ENCODE measurements at regions not wholly inside any gene's neighbourhood (a gene's known extent, or its start where the extent isn't known, plus 50 kb on each side); places are given as distances from the start of the nearest gene placed in this dataset.

DNA sequence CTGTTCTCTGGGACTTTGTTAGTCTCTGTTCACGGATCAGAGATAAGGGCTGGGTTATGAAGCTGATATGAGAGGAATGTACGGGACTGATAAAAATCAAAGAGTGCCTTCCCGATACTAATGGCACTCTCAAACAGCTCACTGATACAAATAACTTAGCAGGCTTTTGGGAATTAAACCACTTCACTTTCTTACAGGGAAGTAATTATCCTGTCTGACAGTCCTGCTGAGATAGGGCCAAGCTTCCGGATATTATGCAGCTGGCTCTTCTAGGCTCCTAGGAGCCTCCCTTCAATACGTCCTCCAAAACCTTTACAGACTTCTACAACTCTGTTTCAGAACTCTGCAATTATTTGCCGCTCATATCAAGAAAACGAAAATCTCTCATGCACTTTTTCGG lies 418.0 kb downstream of the NLGN4X start (continued):
- TF ChIP-seq, protein P1, sequence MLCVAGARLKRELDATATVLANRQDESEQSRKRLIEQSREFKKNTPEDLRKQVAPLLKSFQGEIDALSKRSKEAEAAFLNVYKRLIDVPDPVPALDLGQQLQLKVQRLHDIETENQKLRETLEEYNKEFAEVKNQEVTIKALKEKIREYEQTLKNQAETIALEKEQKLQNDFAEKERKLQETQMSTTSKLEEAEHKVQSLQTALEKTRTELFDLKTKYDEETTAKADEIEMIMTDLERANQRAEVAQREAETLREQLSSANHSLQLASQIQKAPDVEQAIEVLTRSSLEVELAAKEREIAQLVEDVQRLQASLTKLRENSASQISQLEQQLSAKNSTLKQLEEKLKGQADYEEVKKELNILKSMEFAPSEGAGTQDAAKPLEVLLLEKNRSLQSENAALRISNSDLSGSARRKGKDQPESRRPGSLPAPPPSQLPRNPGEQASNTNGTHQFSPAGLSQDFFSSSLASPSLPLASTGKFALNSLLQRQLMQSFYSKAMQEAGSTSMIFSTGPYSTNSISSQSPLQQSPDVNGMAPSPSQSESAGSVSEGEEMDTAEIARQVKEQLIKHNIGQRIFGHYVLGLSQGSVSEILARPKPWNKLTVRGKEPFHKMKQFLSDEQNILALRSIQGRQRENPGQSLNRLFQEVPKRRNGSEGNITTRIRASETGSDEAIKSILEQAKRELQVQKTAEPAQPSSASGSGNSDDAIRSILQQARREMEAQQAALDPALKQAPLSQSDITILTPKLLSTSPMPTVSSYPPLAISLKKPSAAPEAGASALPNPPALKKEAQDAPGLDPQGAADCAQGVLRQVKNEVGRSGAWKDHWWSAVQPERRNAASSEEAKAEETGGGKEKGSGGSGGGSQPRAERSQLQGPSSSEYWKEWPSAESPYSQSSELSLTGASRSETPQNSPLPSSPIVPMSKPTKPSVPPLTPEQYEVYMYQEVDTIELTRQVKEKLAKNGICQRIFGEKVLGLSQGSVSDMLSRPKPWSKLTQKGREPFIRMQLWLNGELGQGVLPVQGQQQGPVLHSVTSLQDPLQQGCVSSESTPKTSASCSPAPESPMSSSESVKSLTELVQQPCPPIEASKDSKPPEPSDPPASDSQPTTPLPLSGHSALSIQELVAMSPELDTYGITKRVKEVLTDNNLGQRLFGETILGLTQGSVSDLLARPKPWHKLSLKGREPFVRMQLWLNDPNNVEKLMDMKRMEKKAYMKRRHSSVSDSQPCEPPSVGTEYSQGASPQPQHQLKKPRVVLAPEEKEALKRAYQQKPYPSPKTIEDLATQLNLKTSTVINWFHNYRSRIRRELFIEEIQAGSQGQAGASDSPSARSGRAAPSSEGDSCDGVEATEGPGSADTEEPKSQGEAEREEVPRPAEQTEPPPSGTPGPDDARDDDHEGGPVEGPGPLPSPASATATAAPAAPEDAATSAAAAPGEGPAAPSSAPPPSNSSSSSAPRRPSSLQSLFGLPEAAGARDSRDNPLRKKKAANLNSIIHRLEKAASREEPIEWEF (CRISPR knock-in tag; IDR thresholded peaks at IDR 0.05) = no peak
- no peak for TF ChIP-seq POLR2AphosphoS2 (IDR thresholded peaks at IDR 0.05; ENCODE audit: low read length)
- TF ChIP-seq ZNF3 (CRISPR knock-in tag; IDR thresholded peaks at IDR 0.05) = no peak
- TF ChIP-seq TAF15 (IDR thresholded peaks at IDR 0.05; ENCODE audit: low read depth, low read length) = no peak

DNA sequence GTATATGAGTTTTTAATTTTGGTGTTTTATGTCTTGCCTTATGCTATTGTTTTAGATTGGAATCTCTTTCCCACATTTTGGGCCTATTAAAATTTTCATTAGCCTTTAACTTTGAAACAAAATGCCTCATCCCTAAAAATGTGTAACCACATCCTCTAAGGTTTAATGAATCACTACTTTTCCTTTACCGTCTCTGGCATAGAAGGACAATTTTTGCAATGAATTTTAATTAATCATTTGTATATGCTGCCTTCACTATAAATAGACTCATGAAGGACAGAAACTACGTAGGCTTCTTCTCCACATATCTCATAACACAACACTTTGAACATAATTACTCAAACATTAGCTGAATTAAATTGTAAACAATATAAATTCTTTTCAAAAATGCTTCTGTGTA lies 421.5 kb downstream of the NLGN4X start:
- 3% methylated on average over 2 of the region's 2 CpGs for WGBS (ENCODE audit: insufficient coverage, low coverage, missing lambda C conversion rate)
- no peak overlapping the region for H3K9ac ChIP-seq (ENCODE audit: insufficient read depth in 1 of 2, low read depth in 2 of 2, low read length in 2 of 2)
- H3K27me3 ChIP-seq (ENCODE audit: control insufficient read depth in 2 of 2, insufficient read depth in 2 of 2, low read length in 2 of 2) = no peaks in the 10 kb centered on the region
- no TSS peak for BruUV-seq (replicated peaks)
- ChIA-PET POLR2A (no interaction called here), CTCF (ENCODE audit: low intra/inter-chr PET ratio) (no interaction called here)
- DNase-seq (ENCODE audit: extremely low read depth in 1 of 4, low spot score in 3 of 4) (no peak), ATAC-seq (no peak), FAIRE-seq (no peak)
- H3K27ac ChIP-seq (ENCODE audit: extremely low read depth, low read depth, low read length) = no peak overlapping the region
- in situ Hi-C loops (cut with MboI) (no loop called here), intact Hi-C loops (cut with micrococcal nuclease) (no loop called here)
- H3K79me2 ChIP-seq (ENCODE audit: control insufficient read depth, insufficient read depth, low read length) = no peaks in the 10 kb centered on the region
- H3K36me3 ChIP-seq (ENCODE audit: control insufficient read depth, insufficient read depth, low read length) = no peaks in the 10 kb centered on the region
- no peaks in the 10 kb centered on the region for H3K4me1 ChIP-seq (replicated peaks in 1 of 2; ENCODE audit: control insufficient read depth in 2 of 2, insufficient read depth in 2 of 2, low read length in 2 of 2)
- no peak overlapping the region for H2AFZ ChIP-seq (ENCODE audit: low read depth, low read length)
- no peak overlapping the region for H3K4me2 ChIP-seq (ENCODE audit: insufficient read depth, low read length)
- TF ChIP-seq CHD4 (IDR thresholded peaks at IDR 0.05; ENCODE audit: insufficient read depth, insufficient replicate concordance, low read depth, low read length, poor library complexity, severe bottlenecking) (no peak), DACH1 (IDR thresholded peaks at IDR 0.05; ENCODE audit: partially characterized antibody) (no peak), XRCC4 (IDR thresholded peaks at IDR 0.05; ENCODE audit: extremely low read depth, insufficient read depth, insufficient read length) (no peak)
- TF ChIP-seq, protein P2, sequence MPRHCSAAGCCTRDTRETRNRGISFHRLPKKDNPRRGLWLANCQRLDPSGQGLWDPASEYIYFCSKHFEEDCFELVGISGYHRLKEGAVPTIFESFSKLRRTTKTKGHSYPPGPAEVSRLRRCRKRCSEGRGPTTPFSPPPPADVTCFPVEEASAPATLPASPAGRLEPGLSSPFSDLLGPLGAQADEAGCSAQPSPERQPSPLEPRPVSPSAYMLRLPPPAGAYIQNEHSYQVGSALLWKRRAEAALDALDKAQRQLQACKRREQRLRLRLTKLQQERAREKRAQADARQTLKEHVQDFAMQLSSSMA (CRISPR knock-in tag; IDR thresholded peaks at IDR 0.05) = no peak
- TF ChIP-seq, protein P3, sequence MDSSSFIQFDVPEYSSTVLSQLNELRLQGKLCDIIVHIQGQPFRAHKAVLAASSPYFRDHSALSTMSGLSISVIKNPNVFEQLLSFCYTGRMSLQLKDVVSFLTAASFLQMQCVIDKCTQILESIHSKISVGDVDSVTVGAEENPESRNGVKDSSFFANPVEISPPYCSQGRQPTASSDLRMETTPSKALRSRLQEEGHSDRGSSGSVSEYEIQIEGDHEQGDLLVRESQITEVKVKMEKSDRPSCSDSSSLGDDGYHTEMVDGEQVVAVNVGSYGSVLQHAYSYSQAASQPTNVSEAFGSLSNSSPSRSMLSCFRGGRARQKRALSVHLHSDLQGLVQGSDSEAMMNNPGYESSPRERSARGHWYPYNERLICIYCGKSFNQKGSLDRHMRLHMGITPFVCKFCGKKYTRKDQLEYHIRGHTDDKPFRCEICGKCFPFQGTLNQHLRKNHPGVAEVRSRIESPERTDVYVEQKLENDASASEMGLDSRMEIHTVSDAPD (CRISPR knock-in tag; IDR thresholded peaks at IDR 0.05) = no peak
- no peak overlapping the region for H3K4me3 ChIP-seq
- no peaks in the 10 kb centered on the region for H3K9me3 ChIP-seq (replicated peaks; ENCODE audit: control insufficient read depth, insufficient read depth, low read depth, low read length)
- H4K20me1 ChIP-seq (replicated peaks; ENCODE audit: control insufficient read depth, insufficient read depth, low read length) = no peaks in the 10 kb centered on the region
- H3K9me1 ChIP-seq (ENCODE audit: control insufficient read depth, insufficient read depth, low read length) = no peaks in the 10 kb centered on the region
